ENCODE measurements at regions not wholly inside any gene's neighbourhood (a gene's known extent, or its start where the extent isn't known, plus 50 kb on each side); places are given as distances from the start of the nearest gene placed in this dataset.

DNA sequence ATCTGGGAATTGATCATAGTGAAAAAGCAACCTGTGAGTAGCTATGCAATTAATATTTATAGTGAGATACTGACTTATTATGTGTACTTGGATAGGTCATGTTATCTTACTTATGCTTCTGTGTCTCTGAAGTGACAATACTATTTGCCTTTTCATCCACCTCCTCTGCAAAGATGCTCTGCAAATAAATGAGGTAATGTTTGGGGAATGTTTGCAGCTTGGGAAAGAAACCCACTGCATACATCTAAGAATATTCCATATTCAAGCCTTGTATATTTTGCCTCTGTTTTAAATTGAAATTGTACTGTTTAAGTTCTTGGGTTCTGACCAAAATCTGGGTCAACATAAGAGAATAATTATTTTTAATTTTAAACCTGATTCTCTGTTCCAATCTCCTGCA lies 217.4 kb upstream of the DTNA start:
- in situ Hi-C loops (cut with MboI; ENCODE audit: low sequenced_read_pairs): no loop called here
- Histone ChIP-seq H2AFZ (replicated peaks; ENCODE audit: low read length, poor library complexity) (no peak overlapping the region), H3K27me3 (ENCODE audit: control insufficient read depth, insufficient read depth, low read length) (peaks cover 11% of the 10 kb centered on the region), H2AK9ac (replicated peaks; ENCODE audit: low read depth, low read length, poor library complexity) (no peak overlapping the region), H4K5ac (ENCODE audit: low read depth, low read length) (no peak overlapping the region), H3K9ac (ENCODE audit: low read depth, low read length) (no peak overlapping the region), H3K23ac (ENCODE audit: low read depth, low read length) (no peak overlapping the region), H4K91ac (ENCODE audit: insufficient read depth, low read depth, low read length) (no peak overlapping the region), H2AK5ac (ENCODE audit: low read depth, low read length) (no peak overlapping the region), H3K14ac (replicated peaks; ENCODE audit: low read depth, low read length) (no peak overlapping the region), H3K4me1 (ENCODE audit: control insufficient read depth, insufficient read depth, low read length) (no peaks in the 10 kb centered on the region), H4K8ac (ENCODE audit: low read depth in 2 of 2, low read length in 2 of 2) (no peak overlapping the region), H2BK20ac (ENCODE audit: low read depth, low read length) (no peak overlapping the region), H4K20me1 (ENCODE audit: insufficient read depth, low read length) (no peaks in the 10 kb centered on the region), H3K18ac (ENCODE audit: low read depth, low read length) (no peak overlapping the region), H3K36me3 (ENCODE audit: control insufficient read depth, insufficient read depth, low read length) (no peaks in the 10 kb centered on the region), H3K27ac (ENCODE audit: insufficient read depth, low read length) (no peak overlapping the region), H3K9me1 (ENCODE audit: insufficient read depth, low read length) (no peaks in the 10 kb centered on the region), H3K4me3 (ENCODE audit: insufficient read depth, low read depth, low read length) (no peak overlapping the region), H3K4me2 (ENCODE audit: low read depth, low read length) (no peak overlapping the region), H2BK120ac (ENCODE audit: low read depth, low read length) (no peak overlapping the region), H2BK15ac (ENCODE audit: low read depth, low read length) (no peak overlapping the region), H3K79me1 (ENCODE audit: low read depth in 1 of 2, low read length in 2 of 2) (no peaks in the 10 kb centered on the region), H3K4ac (ENCODE audit: low read depth, low read length) (no peak overlapping the region), H2BK5ac (ENCODE audit: low read depth, low read length, poor library complexity, severe bottlenecking) (no peak overlapping the region), H3K56ac (ENCODE audit: extremely low read depth, insufficient read depth, low read length) (no peak overlapping the region), H3K9me3 (ENCODE audit: control insufficient read depth, insufficient read depth, low read length) (no peaks in the 10 kb centered on the region; the same call in 1 of the 2 replicates)
- no peak for DNase-seq
- BruUV-seq (replicated peaks): no TSS peak
- intact Hi-C loops (cut with micrococcal nuclease): loop anchor here (5.0 kb wide), 1 partner anchor 295 kb away; no protein-coding TSS in a partner anchor
- no peak for TF ChIP-seq NFE2L2 (IDR thresholded peaks at IDR 0.05; ENCODE audit: low read depth, low read length)
- TF ChIP-seq RAD21 (IDR thresholded peaks at IDR 0.05; ENCODE audit: low read length): no peak
- TF ChIP-seq MAFK (IDR thresholded peaks at IDR 0.05; ENCODE audit: low read depth, low read length): no peak
- TF ChIP-seq, protein P1, sequence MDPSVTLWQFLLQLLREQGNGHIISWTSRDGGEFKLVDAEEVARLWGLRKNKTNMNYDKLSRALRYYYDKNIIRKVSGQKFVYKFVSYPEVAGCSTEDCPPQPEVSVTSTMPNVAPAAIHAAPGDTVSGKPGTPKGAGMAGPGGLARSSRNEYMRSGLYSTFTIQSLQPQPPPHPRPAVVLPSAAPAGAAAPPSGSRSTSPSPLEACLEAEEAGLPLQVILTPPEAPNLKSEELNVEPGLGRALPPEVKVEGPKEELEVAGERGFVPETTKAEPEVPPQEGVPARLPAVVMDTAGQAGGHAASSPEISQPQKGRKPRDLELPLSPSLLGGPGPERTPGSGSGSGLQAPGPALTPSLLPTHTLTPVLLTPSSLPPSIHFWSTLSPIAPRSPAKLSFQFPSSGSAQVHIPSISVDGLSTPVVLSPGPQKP (IDR thresholded peaks at IDR 0.05; ENCODE audit: borderline replicate concordance, low read depth, low read length): no peak
- TF ChIP-seq CTCF (conservative IDR thresholded peaks at IDR 0.05; ENCODE audit: low read depth, low read length): no peak
- TF ChIP-seq FOS (IDR thresholded peaks at IDR 0.05; ENCODE audit: low read depth, low read length): no peak
- TF ChIP-seq SMC3 (IDR thresholded peaks at IDR 0.05; ENCODE audit: low read depth, low read length): no peak
- TF ChIP-seq BHLHE40 (IDR thresholded peaks at IDR 0.05; ENCODE audit: low read depth, low read length): no peak
- TF ChIP-seq CHD1 (IDR thresholded peaks at IDR 0.05; ENCODE audit: low read depth, low read length): no peak
- TF ChIP-seq, protein P2, sequence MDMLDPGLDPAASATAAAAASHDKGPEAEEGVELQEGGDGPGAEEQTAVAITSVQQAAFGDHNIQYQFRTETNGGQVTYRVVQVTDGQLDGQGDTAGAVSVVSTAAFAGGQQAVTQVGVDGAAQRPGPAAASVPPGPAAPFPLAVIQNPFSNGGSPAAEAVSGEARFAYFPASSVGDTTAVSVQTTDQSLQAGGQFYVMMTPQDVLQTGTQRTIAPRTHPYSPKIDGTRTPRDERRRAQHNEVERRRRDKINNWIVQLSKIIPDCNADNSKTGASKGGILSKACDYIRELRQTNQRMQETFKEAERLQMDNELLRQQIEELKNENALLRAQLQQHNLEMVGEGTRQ (IDR thresholded peaks at IDR 0.05; ENCODE audit: low read depth, low read length): no peak
- dilution Hi-C loops (cut with HindIII; ENCODE audit: low sequenced_read_pairs, unreplicated experiment): no loop called here
- no peak for ATAC-seq (ENCODE audit: low read depth)
- CTCF ChIA-PET: interaction anchor here (0.6 kb wide), 1 partner anchor 27 kb away, joined by 4 read pairs; no protein-coding TSS in a partner anchor
- POLR2A ChIA-PET (ENCODE audit: unreplicated experiment): no interaction called here
